Smooth muscle cell (in vitro differentiated cells): ENCODE measurements at regions not wholly inside any gene's neighbourhood (a gene's known extent, or its start where the extent isn't known, plus 50 kb on each side); places are given as distances from the start of the nearest gene placed in this dataset.

Experiments used
- DNase-seq: peaks from one replicate; lab custom pipeline; 2025; ENCODE audit not compliant: unreplicated experiment; lab: John Stamatoyannopoulos, UW
- H2AFZ ChIP-seq: fragments of 200-600 bp; sonication (generic); 2 replicates; pipeline ENCODE4 v1.6.0; 2016; ENCODE audit warnings: antibody characterized with exemption, low read depth, mild to moderate bottlenecking
- H3F3A ChIP-seq: fragments of 200-600 bp; sonication (generic); 2 replicates; pipeline ENCODE4 v1.6.0; 2017; ENCODE audit warnings: antibody characterized with exemption, low read depth
- H3K27ac ChIP-seq: fragments of 200-600 bp; sonication (generic); 2 replicates; pipeline ENCODE4 v1.5.1; 2016; ENCODE audit warnings: low read depth, mild to moderate bottlenecking
- H3K27me3 ChIP-seq: fragments of 200-600 bp; sonication (generic); 2 replicates; pipeline ENCODE4 v1.6.1; 2016; ENCODE audit warnings: low read depth, mild to moderate bottlenecking
- H3K36me3 ChIP-seq: fragments of 200-600 bp; sonication (generic); 2 replicates; pipeline ENCODE4 v1.5.1; 2016; ENCODE audit warnings: low read depth
- H3K4me1 ChIP-seq: fragments of 200-600 bp; sonication (generic); 2 replicates; pipeline ENCODE4 v1.5.1; 2016; ENCODE audit warnings: low read depth
- H3K4me2 ChIP-seq: fragments of 200-600 bp; sonication (generic); 2 replicates; pipeline ENCODE4 v1.6.0; 2016; ENCODE audit warnings: mild to moderate bottlenecking
- H3K4me3 ChIP-seq: fragments of 200-600 bp; sonication (generic); 2 replicates; pipeline ENCODE4 v1.5.1; 2016; ENCODE audit warnings: mild to moderate bottlenecking
- H3K79me2 ChIP-seq: fragments of 200-600 bp; sonication (generic); 2 replicates; pipeline ENCODE4 v1.6.0; 2016; ENCODE audit warnings: low read depth, mild to moderate bottlenecking
- H3K9ac ChIP-seq: fragments of 200-600 bp; sonication (generic); 2 replicates; pipeline ENCODE4 v1.6.0; 2016; ENCODE audit warnings: low read depth
- H3K9me3 ChIP-seq: fragments of 200-600 bp; sonication (generic); replicated peaks from 2 replicates; pipeline ENCODE4 v1.5.1; 2016; ENCODE audit warnings: low read depth
- H4K20me1 ChIP-seq: fragments of 200-600 bp; sonication (generic); 2 replicates; pipeline ENCODE4 v1.6.0; 2016; ENCODE audit warnings: low read depth
- CTCF ChIP-seq: fragments of 200-600 bp; sonication (generic); IDR thresholded peaks from 2 replicates; pipeline ENCODE4 v1.5.1; 2017; ENCODE audit warnings: borderline replicate concordance, mild to moderate bottlenecking, antibody characterized with exemption; ENCODE audit not compliant: insufficient read depth, poor library complexity, severe bottlenecking
- WGBS: methylation state at CpG from one replicate; pipeline ENCODE4 v1.1.7; 2016; ENCODE audit warnings: low lambda C conversion rate; 5-methylcytosine and 5-hydroxymethylcytosine counted together

GRCh38 chr7:83857691-83858090 lies 208.8 kb upstream of the SEMA3E start:
- Histone ChIP-seq H3F3A (no peaks in the 10 kb centered on the region), H3K4me1 (no peaks in the 10 kb centered on the region), H3K36me3 (no peaks in the 10 kb centered on the region), H4K20me1 (no peaks in the 10 kb centered on the region), H3K27ac (no peak overlapping the region), H3K79me2 (no peaks in the 10 kb centered on the region), H3K4me3 (no peak overlapping the region), H2AFZ (no peak overlapping the region), H3K9me3 (no peaks in the 10 kb centered on the region), H3K9ac (no peak overlapping the region), H3K27me3 (no peaks in the 10 kb centered on the region), H3K4me2 (no peak overlapping the region)
- TF ChIP-seq CTCF, result no peak
- 76% methylated on average over 1 of the region's 1 CpG for WGBS
- no peak for DNase-seq

- no peaks in the 10 kb centered on the region for H3K36me3 ChIP-seq
- no peaks in the 10 kb centered on the region for H3K79me2 ChIP-seq
- no peak for DNase-seq
- no peak for TF ChIP-seq CTCF
- no peak overlapping the region for H3K9ac ChIP-seq
- no peaks in the 10 kb centered on the region for H3K4me1 ChIP-seq
- H3K27me3 ChIP-seq, result no peaks in the 10 kb centered on the region
- no peaks in the 10 kb centered on the region for H4K20me1 ChIP-seq
- WGBS, result 91% methylated on average over 5 of the region's 5 CpGs
- H3K27ac ChIP-seq, result no peak overlapping the region
- H3K4me3 ChIP-seq, result no peak overlapping the region
- H3F3A ChIP-seq, result no peaks in the 10 kb centered on the region
- no peaks in the 10 kb centered on the region for H3K9me3 ChIP-seq
- H3K4me2 ChIP-seq, result no peak overlapping the region
- H2AFZ ChIP-seq, result no peak overlapping the region
Observed at GRCh38 chr7:83856094-83856493, 207.2 kb upstream of the SEMA3E start.

GRCh38 chr7:83852136-83852535 lies 203.2 kb upstream of the SEMA3E start:
- 69% methylated on average over 2 of the region's 2 CpGs for WGBS
- H3K27ac ChIP-seq, result no peak overlapping the region
- H3K4me3 ChIP-seq, result no peak overlapping the region
- H4K20me1 ChIP-seq, result no peaks in the 10 kb centered on the region
- H3K4me1 ChIP-seq, result no peaks in the 10 kb centered on the region
- no peak overlapping the region for H2AFZ ChIP-seq
- DNase-seq, result no peak
- no peaks in the 10 kb centered on the region for H3K36me3 ChIP-seq
- H3F3A ChIP-seq, result no peaks in the 10 kb centered on the region
- no peaks in the 10 kb centered on the region for H3K9me3 ChIP-seq
- no peaks in the 10 kb centered on the region for H3K27me3 ChIP-seq
- H3K4me2 ChIP-seq, result no peak overlapping the region
- H3K9ac ChIP-seq, result no peak overlapping the region
- H3K79me2 ChIP-seq, result no peaks in the 10 kb centered on the region
- no peak for TF ChIP-seq CTCF

GRCh38 chr7:83851551-83851950 lies 202.6 kb upstream of the SEMA3E start:
- no peaks in the 10 kb centered on the region for H3K36me3 ChIP-seq
- WGBS, result 88% methylated on average over 1 of the region's 1 CpG
- TF ChIP-seq CTCF, result no peak
- no peaks in the 10 kb centered on the region for H3K4me1 ChIP-seq
- H3K27ac ChIP-seq, result no peak overlapping the region
- H3K9ac ChIP-seq, result no peak overlapping the region
- no peak overlapping the region for H3K4me2 ChIP-seq
- no peaks in the 10 kb centered on the region for H3K79me2 ChIP-seq
- H4K20me1 ChIP-seq, result no peaks in the 10 kb centered on the region
- no peak overlapping the region for H3K4me3 ChIP-seq
- H3K9me3 ChIP-seq, result no peaks in the 10 kb centered on the region
- H2AFZ ChIP-seq, result no peak overlapping the region
- DNase-seq, result no peak
- H3K27me3 ChIP-seq, result no peaks in the 10 kb centered on the region
- no peaks in the 10 kb centered on the region for H3F3A ChIP-seq
